ENCODE measurements at regions not wholly inside any gene's neighbourhood (a gene's known extent, or its start where the extent isn't known, plus 50 kb on each side); places are given as distances from the start of the nearest gene placed in this dataset.

DNA sequence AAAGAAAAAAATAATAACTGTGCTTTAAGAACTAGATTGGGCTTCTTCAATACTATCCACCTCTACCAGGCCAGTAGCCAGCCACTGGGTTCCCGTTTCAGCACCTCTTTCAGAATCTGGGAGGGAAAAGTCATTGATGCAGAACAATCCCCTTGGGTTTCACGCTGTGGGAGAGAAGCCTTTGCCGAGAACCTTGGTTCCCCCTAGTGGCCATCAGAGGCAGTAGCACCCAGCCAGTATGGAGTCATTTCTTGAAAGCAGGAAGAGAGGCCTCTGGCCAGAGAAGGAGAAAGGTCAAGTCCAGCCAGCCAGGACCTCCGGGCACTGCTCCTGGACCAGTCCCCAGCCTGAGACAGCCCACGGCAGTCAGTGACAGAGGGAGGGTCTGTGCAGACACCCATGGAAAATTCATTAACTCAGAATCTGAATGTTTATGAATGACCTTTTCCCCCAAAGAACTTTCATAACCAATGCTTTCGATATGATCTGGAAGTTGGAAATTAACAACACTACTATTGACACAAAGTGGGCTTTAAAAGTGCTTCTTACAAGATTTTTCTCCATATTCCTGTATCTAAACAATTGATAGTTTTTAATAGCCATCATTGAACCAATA, 51.2 kb upstream of the CDH5 start:
- DNase-seq, result no peak

DNA sequence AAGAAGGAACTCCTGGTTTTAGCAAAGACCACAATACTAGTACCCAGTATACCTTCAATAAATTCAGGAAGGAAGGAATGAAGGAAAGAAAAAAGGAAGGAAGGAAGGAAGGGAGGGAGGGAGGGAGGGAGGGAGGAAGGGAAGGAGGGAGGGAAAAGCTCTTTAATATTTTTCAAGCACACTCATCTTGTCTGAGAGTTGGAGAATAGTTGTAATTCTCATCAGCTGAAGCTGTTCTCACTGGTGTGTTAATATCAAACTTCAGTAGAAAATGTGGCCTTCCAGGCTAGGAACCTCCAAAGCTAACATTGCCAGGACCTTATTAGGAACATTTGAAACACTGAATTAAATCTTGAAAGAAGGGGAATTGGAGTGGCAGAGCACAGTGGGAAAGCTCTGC, 55.2 kb upstream of the CDH5 start:
- no peak for DNase-seq

DNA sequence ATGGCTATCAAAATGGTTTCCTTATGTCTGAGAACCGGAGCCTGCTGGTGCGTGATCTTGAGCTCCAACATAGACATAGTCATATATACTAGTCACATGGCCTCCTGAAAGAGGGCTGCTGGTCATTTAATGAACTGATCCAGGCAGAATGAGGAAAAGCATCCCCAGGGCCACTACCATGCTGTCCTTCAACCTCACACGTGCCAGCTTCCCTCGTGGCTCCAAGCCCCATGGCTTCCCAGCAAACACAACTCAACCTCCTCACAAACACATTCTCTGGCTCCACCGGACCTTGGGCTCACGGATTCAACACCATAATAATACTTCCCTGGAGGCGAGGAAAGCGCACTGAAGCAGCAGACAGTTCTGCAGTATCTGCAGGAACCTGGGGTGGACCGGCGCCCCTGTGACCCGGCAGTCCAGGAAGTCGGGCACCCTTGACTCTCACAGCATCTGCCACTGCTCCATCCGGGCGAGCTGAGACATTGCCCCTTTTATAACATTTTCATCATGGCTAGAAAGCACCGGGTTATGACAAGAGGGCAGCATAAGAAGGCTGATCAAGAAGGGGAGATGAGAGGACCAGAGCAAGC, 57.2 kb upstream of the CDH5 start:
- no peak for DNase-seq

DNA sequence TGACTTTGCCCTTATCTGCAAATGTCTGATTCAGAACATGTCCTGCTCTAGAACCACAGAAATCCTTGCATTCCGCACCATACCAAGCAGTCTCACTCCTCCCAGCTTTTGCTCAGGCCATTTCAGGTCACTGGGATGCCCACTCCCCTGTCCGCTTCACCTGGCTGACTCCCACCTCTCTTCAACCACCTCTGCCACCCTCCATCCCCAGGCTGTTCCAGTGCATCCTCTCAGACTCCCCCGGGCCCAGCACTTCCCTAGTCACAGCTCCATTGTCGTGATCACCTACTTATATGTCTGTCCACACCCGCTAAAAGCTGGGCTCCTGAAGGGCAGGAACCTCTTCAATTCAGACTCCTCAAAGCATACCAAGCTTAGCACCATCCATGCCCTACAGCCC, 58.4 kb upstream of the CDH5 start:
- DNase-seq, result no peak

DNA sequence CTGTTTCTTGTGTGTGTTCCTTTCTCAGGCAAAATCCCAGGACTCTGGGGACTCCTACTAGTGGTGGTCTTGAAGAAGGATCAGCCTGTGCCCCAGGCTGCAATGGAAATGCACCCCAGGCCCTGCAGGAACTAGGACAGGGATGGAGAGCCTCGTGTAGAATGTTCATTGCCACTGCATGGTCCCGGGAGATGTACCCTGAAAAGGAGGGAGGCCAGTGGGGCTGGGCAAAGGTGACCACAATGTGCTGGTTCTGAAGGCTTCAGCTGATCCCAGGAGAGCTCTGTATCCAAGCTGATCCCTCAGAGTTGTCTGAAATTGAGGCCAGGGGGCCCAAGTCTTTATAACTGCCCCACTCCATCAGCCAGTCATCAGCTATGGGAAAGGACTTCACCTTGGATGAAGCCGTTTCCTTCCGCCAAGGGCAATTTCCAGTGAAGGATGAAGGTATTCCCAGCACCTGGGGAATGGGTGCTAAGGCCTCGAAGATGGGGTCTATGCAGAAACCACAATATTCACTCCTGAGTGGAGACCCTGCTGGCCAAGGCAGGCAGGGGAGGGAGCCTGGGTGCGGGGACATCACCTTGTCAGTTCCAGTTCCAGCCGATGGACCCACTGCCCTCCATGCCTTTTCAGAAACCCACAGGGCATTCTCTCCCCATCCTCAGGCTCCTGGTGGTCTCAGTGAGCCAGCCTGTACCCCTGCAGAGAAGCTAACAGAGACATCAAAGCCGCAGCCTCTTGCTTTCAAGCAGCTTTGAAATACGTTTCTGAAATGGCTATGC, 59.9 kb upstream of the CDH5 start:
- DNase-seq, result no peak

DNA sequence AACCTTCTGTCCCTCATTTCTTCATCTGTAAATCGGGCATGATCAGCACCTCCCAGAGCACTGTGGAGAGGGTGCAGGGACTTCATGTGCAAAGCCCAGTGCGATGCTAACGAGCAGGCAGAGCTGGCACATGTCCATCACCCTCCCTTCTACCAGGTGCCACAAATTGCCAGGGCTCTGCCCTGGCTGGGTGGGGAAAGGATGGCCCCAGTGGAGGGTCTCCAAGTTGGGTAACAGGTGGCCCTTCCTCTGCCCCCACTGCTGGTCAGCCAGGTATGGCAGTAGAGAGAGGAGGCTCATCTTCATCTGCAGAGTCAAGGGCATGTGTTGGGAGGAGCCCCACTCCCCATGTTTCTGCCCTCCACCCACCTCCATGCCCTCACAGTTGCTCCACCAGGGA, 61.5 kb upstream of the CDH5 start:
- DNase-seq, result no peak

DNA sequence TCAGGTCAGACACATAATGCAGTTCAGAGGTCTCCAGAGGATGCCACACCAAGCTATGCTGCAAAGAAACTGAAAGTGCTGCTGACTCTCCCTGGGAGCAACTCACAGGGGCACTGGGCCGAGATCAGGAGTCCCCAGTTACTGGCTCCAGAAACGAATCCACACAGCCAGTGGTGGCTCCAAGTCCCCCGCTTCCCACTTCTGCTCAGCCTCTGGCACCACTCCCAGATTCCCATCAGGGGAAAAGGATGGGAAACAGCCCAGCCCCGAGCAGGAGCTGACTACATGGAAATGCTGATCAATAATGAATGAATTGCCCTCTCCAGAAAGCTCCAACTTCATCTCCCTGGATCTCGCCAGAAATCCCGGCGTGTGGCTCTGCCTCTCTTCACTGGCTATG, 62.3 kb upstream of the CDH5 start:
- DNase-seq, result no peak

DNA sequence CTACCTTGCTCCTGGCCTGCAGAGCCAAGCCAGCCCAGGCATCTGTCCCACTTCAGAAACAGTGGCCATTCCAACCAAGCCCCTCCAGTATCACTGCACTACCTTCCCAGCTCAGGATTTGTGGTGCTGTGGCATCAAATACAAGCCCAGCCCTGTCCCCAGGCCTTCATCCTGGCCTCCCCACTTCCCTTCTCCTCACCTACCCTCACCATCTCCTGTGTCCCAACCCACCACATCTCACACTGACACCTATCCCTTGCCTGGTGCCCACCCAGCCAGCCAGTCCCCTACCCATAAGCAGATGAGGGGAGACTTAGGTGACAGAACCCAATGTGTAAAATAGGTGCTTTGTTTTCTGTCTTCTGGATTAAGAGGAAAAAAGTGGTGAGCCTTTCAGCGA, 66.0 kb upstream of the CDH5 start:
- no peak for DNase-seq

DNA sequence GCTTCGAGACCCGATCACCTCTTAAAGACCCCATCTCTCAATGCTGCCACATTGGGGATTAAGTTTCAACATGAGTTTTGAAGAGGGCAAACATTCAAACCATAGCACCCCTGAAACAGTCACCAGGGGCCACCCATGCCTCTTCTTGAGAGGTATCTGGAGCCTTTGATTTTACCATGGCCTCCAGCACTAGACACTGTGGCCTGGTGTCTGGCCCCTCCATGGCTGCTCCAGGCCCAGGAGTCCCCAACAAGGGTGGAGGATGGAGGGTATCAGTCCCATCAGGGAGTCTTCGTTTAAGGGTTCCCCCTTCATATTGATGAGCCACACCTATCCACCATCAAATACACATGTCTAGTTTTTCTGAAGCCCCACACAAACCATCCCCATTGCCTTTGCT, 66.5 kb upstream of the CDH5 start:
- DNase-seq, result no peak

DNA sequence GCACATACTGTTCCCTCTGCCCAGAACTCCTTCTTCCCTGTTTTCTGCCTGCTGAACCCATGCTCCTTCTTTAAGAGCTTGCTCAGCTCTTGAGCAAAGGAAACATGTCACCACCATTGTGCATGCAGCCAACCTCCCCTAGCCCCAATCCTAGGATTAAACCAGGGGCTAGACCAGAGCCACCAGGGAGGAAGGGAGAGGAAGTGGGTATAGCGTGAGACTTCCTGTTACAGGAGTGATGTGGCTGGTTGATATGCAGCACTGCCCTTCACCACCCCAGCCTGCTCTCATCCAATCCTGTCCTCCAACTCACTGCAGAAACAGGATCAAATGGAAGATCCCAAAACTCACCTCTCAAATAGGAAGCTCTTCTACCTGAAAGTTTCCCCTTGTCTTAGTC, 67.1 kb upstream of the CDH5 start:
- DNase-seq, result no peak

DNA sequence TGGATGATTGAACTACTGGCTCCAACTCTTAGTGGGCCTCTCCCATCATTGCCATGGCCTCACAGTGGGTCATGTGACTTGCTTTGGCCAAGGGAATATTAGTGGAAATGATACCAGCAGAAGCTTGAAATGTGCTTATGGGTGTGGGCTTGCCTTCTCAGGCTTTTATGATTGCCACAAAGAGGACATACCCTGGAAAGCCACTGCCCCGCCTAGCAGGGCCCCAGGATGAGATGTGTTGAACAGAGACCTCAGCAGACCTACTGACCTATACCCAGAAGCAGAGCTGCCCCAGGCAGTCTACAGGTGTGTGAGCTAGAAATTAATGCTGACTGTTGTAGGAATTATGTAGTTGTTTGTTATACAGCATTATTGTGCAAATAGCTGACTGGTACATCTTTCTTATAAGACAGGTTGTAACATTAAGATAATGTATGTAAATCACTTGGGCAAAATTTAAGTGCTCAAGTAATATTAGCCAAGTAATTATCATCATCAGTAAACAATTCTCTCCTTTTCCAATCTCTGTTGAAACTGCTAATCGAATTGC, 67.8 kb upstream of the CDH5 start:
- no peak for DNase-seq

DNA sequence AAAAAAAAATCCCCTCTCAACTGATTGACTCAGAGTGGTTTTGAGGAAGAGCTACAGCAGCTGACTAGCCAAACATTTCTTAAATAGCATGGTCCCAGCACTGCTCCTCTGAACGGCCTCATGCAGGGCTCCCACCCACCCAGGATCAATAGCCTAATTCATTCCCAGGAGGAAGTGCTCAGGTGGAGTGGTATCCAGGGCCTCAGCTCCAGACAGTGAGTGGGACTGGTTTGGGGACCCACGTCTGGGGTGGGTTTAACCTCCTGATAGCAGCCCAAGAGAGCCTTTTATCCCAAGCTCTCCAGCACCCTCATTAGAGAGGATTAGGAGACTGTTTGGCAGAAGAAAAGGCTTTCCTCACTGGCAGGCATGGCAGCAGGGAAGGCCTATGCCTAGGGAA, 68.5 kb upstream of the CDH5 start:
- no peak for DNase-seq

DNA sequence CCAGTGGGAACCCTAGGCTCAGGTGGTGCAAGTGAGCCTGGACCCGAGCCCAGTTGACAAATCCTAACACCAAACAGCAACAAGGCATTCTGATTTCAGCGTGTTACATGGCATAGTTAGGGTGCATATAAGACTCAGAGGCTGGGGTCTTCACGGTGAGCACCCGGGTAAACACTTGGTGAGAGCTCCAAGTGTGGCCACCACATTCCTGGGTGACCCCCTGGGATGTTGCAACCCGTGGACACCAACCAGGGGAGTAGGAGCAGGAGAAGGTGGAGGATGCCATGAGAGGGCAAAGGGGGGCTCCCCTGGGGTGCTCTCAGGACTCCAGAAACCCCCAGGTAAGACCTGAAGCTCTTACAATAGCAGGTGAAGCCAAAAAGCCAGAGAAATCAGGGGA, 69.9 kb upstream of the CDH5 start:
- DNase-seq, result no peak

DNA sequence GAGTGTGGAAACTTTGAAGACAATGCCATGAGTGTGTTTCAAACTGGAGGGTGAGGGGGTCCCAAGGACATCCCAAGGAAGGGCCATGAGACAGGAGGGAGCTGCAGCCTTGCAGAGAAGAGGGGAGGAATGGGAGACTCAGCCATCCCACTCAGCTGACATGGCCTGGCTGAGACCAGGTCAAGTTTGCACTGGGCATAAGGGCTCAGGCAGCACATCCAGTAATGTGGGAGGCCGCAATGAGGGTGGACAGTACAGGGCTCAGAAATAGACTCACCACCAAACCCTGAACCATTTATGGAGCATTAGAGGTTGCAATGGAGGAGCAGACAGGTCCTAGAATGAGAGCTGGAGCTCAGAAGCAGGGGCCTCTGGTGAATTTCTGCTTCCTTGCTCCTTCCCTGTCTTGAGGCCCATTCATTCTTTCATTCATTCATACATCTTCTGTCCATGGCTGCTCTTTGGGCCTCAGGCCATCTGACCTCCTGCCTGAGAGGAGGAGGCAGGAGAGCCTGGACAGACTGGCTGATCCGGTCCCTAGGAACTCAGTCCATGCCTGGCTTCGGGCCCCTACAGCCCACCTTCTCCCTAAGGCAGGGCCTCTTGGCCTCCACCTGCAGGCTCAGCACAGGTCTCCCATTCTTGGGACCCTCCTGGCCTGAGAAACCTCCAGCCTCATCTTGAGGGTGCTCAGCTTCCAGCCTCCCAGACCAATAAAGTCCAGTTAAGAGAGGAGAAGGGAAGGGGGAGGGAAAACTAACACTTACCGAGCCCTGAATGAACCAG, 70.5 kb upstream of the CDH5 start:
- no peak for DNase-seq

DNA sequence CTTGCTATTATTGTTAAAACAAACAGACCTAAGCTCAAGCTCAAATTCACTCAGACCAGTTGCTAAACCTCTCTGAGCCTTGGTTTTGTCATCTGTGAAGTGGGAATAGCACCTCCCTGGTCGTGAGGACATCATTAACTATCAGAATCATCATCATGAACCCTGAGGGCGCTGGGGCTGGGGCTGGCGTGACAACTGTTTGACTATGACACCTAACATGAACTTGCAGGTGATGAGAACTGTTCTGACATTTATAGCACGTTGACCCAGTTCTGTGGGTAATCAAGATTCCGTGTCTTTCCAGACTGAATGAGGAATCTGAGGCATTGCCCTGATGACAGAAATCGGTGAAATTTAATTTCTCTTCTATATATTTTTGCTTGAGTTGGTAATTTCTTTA, 71.3 kb upstream of the CDH5 start:
- no peak for DNase-seq

DNA sequence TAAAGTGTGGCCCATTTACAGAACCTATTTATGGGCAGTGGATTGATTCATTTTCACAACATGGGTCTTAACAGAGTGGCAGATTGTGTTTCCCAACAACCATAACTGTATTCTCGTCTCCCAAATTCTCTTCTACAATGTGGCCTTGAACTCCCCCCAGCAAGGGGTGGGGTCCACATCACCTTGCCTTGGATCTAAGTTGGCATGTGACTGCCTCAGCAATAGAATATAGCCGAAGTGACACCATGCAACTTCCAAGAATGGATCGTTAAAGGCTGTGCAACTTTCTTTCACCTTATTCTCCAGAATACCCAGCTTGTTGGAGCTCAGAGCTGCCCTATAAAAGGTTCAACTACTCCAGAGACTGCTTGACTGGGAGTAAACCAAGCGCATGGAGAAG, 72.0 kb upstream of the CDH5 start:
- DNase-seq, result no peak

DNA sequence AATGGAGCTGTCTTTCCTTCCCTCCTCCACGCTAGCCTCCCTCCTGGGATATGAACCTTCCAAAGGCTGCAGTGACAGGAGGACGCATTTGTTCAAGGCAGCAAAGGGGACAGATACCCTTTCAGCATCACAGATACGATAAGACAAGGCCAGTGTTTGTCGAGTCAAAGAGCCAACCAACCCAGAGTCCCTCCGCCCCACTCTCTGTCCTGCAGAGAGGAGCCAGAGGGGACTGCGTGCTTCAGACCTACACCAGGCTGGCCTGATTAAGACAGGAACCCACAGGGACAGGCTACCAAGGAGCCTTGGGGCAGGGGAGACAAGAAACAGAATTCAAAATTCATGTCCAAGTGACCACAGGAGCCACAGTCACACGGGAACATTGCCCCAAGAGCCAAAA, 72.6 kb upstream of the CDH5 start:
- no peak for DNase-seq

DNA sequence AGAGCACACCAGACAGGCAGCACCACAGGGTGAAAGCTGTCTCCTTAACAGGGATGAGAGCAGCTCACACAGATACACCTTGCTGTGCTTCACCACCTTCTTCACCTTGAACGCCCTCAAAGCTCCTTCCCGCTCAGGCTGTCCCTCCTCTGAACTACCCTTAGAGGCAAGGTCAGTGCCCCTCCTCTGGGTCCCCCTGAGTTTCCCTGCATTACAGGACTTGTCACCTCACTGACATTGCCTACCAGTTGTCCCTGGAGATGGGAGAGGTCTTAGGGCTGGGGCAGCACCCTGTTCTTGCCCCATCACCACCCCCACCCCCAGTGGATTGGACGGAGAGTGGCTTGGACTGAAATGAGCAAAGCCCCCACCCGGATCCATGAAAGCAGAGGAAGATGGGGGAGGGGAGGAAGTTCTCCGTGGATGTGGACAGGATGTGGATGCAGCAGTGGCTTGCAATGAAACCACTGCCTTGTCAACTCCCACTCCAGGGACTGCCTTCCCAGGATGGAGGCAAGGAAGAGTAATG, 73.2 kb upstream of the CDH5 start:
- DNase-seq, result no peak

DNA sequence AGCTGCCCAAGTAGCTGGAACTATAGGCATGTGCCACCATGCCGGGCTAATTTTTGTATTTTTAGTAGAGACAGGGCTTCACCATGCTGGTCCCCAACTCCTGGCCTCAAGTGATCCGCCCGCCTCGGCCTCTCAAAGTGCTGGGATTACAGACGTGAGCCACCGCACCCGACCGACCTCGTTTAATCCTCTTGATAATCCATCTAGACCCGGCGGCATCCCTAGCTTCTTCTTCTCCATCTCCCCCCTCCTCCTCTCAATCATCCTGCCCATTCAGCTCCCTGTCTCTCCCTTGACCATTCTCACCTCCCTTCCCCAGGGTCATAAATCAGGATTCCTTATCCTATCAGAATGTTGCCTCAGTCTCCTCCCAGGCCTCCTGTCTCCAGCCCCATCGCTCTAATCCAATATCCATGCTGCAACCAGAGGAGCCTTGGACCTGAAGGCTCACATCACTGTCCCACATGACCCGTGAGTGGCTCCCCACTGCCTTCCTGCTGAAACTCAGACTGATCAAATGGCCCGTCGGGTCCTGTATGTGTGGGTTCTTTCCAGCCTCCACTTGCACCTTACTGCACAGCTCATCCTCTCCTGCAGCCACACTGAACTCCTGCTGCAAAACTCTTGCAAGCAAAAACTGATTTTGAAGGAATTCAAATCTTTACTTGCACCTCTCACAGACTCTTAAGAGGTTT, 74.1 kb upstream of the CDH5 start:
- DNase-seq, result no peak

DNA sequence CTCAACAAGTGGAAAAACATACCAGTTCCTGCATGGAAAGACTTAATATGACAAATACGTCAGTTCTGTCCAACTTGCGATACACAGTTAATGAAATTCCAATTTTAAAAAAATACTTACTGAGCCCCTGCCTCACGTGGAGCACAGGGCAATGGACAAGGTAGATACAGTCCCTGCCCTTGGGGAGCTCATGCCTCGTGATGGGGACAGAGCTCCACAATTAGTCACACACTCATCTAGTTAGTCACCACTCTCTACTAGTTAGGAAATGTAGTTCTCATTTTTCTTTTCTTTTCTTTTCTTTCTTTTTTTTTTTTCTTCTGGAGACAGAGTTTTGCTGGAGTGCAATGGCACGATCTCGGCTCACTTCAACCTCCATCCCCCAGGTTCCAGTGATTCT, 74.7 kb upstream of the CDH5 start:
- DNase-seq, result no peak

DNA sequence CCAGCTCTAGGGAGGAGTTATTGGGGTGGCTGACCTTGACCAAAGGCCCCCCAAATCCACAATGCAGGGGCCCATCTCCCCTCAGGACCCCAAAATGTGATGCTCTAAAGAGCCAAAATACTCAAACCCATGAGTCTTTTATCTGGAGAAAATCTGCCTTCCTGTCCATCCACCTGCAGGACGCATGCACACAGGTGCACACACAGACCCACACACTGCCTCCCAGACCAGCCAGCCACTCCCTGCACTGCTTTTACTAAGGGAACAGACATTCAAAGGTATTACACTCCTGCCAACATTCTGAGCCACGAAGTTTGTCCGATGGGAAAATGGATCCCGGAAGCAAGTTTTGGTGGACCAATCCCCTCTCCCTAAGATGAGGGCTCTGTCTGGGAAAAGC, 76.1 kb upstream of the CDH5 start:
- DNase-seq, result no peak

DNA sequence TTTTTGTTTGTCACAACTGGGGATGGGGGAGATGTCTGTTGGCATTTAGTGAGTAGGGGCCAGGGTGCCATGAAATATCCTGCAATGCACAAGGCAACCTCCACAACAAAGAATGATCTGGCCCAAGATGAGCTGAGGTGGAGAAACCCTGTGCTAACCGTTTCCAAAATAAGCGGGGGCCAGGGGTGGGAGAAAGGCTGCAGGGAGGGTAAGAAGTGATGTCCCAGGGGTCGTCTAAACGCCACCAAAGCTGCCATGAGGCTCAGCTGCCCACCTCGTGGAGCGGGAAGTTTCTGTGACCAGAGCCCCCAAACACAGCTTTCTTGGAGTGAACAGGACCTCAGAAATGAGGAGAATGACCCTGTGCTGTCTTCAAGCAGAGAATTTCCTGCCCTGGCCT, 76.5 kb upstream of the CDH5 start:
- DNase-seq, result no peak

All from SIG-M5 (cell line).